A204.1 (cell line): ENCODE measurements at regions not wholly inside any gene's neighbourhood (a gene's known extent, or its start where the extent isn't known, plus 50 kb on each side); places are given as distances from the start of the nearest gene placed in this dataset.
"Not testable (repeated sequence)": the region's sequence is repeated elsewhere in the genome, so short reads cannot be mapped to it uniquely, and the experiment has no call there.

ENCODE experiments used
- FAIRE-seq: peaks from 2 replicates; lab custom pipeline; 2012; peaks lifted over from hg19 to GRCh38; lab: Jason Lieb, UNC

DNA sequence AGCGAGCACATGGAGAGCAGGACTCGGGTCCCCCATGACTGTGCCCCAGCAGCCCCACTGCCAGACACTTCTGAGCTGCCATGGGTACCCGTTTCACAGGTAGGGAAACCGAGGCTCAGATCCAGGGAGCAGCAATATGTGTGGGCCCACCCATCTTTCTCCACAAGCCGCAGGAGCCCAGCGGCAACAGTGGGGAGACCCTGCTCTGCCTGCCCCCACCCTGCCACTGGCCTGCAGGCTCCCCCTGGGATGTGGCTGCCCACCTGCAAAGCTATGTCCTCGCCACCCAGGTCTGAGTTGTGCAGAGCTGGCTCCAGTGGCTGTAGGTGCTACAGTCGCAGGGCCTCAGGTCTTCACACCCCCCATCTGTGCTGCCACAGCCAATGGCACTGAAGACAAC is 50.6 kb upstream of the C1QTNF9B start:
- no peak for FAIRE-seq

DNA sequence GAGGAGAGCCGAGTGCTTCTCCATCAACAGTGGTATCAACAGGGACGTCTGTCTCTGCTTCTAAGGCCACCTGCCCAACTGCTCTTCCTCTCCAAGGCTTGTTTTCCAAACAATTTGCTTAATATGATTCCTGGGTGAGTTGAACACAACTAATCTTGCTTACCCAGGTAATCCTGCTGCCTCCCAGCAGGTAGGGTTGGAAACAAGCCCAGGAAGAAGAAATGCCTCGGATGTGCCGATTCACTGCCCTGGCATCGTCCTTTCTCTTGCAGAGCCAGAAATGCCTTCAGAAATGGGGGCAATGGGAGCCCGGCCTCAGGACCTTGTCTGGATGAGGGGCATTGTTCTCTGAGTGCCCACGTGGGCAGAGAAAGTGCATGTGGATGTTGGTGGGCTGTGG is 51.9 kb upstream of the C1QTNF9B start:
- no peak for FAIRE-seq

DNA sequence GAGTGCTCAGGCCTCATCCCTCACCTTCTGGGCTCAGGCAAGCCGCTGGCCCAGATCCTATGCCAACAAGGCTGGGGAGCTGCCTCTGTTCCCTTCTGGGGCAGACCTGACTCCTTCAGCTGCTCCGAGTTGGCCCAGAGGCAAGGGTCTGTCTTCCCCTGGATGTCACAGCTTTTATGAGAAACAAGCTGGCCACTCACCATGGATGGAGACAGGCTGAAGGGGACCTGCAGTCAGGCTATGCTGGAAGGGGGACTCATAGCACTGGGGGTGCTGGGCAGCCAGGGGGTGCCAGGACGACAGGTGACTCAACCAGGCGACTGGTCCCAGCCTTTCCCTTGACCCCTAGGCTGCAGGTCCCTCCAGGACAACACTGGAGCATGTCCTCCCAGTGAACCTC is 52.4 kb upstream of the C1QTNF9B start:
- no peak for FAIRE-seq

DNA sequence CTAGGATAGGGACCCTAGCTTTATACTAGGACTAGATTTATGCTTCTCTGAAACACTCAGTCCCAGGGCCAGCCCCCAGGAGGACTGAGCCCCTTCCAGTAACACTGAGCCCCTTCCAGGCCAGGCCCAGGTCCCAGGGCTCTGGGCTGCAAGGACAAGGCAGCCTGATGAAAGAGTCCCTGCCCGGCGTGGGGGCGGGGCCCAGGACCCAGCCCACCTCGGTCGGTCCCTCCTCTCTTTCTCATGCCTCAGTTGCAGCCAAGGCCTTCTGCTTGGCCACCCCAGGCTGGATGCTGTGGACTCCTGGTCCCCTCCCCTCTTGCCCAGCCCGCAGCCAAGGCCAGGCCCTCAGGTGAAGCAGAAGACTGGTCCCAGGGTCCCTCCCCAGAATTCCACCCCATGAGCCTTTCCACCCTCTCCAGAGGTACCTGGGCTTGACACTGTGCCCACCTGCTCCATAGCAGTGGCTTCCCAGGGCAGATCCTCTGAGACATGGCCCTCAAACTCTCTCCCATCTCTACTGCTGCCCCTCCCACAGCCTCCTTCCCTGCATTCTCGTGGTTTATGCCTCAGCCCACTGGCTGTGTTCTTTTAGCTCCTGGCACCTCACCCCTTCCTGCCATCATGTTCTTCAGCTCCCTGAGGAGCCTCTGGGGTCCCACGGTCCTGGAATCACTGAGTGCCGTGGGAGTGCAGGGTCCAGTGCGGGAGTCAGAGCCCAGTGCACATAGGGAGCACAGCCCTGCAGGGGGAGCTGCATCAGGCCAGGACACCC is 53.6 kb upstream of the C1QTNF9B start:
- no peak for FAIRE-seq

DNA sequence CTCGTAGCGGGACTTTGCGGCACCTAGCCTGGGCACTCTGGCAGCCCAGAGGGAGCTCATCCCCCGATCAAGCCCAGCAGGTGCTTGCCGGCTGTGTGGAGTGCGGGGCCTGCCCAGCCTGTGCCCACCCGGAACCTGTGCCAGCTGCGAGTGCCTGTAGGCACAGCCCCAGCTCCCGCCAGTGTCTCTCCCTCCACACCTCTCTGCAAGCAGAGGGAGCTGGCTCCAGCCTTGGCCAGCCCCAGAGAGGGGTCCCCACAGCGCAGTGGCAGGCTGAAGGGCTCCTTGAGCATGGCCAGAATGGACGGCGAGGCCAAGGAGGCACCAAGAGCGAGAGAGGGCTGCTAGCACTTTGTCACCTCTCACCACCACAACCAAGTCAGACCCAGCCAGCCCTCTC is 55.5 kb upstream of the C1QTNF9B start:
- no peak for FAIRE-seq

DNA sequence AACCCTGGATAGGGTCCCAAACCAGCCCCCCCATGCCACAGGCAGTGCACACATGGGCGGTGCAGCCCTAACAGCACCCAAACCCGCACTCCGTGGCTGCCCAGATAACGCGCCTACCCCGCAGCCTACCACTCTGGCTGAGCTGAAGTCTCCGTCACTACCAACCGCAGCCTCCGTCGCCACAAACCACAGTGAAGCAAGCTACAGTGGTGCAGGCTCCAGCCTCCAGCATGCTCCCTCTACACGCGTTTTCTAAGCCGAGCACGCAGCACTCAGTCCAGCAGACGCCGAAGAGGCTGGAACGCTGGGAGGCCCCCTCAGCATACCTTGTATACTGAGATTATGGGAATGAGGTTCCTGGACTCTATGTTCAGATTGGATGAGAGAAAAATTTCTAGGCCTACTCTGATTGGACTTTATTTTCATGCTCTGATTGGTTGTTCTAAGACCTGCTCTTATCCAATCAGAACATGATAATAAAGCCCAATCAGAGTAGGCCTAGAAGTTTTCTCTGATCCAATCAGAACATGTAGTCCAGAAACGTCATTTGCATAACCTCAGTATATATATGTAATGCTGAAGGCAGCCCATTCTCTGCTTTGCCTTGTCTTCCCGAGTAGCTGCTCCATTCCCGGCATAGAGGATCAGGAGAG is 56.7 kb upstream of the C1QTNF9B start:
- no peak for FAIRE-seq

DNA sequence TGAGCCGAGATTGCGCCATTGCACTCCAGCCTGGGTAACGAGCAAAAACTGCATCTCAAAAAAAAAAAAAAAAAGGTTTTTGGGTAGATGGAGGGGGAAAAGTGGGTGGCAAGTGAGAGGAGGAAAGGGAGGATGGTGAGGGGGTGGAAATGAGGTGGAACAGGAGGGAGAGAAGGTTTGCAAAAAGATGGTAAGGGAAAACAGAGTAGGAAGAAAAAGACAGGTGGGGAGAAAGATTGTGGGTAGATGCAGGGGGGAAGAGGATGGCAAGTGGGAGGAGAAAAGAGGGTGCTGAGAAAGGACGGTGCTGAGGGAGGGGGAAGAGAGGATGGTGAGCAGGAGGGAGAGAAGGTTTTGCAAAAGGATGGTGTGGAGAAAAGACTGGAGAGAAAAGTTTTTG is 57.8 kb upstream of the C1QTNF9B start:
- no peak for FAIRE-seq

DNA sequence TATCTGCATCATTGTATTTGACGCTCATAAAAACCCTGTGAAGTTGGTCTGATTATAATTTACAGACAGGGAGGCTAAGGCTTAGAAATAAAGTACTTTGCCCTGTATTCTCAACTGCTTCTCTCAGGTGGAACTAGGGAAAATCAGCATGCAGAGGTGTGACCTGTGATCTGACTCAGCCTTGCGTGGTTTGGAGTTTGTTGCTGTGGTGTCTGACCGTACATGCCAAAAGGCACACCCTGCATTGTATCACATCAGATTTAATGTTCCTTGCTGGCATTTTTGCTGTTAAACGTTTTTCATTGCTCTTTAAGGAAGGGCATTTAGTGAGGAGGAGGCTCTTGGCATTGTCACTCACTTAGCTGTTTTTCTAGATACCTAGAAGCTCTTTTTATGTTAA is 58.8 kb upstream of the C1QTNF9B start:
- FAIRE-seq, result no peak

DNA sequence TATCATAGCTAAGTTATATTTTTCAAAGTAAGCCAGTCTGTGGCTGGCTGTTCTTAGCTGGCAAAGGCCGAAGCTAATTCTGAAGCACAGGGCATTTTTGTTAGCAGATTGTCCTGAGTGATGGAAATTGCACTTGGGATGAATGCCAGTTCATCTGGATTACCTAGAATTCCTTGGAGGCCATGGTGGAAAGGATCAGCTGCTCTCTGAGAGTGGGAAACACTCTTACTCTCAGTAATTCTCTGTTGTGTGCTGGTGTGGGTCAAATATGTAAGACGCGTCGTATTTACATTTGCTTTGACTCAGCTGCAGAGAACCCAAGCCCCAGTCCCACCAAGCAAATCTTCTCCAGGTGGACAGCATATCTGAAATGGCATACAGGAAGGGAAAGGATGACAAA is 60.7 kb upstream of the C1QTNF9B start:
- FAIRE-seq, result no peak

DNA sequence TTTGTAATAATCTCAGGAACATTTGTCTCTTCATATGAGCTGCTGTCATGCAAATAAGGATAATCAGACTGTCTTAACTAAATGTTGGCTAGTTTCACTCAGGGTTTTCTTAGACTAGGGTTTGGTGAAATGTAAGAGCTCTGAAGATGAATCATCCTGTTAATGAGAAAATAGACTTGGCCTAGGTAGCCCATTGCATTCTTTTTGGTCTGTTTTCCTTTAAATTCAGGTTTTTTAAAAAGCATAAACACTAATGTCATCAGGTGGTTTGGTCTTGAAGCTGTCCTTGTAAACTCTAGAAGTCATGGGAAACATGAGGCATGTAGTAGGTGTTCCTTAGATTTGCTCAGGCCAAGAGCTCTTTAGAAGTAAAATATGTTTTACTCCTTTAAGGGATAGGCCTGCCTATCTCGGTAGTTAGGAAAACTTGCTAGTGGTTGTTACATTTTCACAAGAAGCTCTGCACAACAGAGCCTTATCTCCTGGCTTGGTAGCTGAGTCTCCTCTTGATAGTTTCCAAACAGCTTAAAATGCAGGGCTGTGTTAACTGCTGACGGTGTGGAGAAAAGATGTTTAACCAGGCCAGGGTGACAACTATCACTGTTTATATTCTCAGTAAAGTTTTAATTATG is 62.0 kb upstream of the C1QTNF9B start:
- FAIRE-seq, result no peak

DNA sequence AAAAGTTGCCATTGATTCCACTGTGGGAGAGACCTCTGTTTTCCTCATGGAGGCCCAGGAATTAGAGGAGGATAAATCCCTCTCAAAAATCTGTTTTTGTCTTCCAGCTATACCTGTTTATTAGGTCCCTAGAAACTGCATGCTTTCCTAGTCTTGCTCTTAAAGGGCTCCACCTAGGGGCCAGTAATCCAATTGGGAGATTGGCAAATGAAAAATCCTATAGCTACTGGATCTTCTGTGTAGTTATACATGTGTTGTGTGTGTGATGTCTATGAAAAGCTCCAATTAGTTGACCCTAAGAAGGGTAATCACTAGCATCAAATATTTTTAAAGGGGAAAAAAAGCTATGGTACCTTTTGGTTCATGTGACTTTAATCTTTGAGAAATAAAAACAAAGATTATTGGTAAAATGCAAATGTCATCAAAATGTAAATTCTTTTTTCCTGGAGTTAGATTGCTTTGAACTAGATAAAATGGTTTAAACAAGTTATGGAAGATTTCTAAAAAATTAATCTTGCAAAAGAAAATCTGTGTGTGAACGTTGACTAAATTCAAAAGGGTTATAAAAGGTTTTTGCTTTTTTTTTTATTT is 63.4 kb upstream of the C1QTNF9B start:
- FAIRE-seq, result peak; percentile 78

DNA sequence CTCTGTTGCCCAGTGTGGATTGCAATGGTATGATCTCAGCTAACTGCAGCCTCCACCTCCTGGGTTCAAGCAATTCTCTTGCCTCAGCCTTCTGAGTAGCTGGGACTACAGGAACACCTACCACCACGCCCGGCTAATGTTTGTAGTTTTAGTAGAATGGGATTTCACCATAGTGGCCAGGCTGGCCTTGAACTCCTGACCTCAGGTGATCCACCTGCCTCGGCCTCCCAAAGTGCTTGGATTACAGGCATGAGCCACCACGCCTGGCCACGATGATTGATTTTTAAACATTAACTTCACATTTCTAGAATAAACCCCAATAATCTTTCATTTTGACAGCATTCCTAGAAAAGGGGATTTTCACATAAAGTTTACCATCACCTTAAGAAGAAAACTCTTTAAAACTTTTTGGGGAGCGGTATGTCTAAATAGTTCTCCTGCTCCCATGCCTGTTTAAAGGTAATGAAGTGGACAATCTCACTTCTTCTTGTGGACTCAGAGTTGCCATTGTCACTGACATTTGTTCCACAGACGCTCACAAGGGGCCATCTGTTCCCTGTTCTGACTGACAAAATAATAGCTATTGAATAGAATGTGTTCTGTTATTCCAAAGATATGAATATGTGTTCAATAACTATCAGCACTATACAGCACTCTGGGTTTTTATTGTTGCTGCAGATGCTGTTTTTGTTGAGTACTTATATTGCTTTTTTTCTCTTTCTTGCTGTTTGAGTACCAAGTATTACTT is 66.1 kb upstream of the C1QTNF9B start:
- FAIRE-seq, result no peak

DNA sequence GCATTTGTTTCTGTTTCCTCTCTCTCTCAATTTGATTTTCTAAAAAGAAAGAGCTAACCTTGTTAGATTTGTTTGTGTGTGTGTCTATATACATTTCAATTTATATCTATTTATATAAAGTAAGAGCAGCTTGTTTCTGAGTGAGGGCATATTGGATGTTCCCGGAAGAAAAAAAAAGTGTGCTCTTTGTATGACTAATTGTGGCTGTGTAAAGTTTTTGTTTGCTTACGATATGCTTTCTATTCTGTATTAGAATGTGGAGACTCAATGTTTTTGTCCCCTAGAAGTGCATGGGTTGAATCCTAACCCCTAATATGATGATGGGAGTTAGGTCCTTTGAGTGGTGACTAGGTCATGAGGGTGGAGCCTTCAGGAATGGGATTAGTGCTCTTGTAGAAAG is 66.6 kb upstream of the C1QTNF9B start:
- no peak for FAIRE-seq

DNA sequence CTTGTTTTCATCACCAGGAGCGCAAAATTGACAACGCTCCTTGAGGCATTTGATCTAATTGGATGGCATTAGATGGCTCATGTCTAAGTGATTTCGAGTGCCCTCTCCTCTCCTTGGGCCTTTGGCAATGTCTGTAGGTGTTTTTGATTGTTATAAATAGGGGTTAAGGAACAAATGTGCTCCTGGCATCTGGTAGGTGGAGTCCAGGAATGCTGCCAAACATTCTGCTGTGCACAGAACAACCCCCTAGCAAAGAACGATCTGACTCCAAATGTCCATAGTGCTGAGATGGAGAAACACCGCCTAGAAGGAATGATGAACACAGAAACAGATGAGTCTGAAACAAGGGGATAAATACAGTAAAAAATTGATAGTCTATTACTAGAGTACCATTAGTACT is 68.0 kb upstream of the C1QTNF9B start:
- FAIRE-seq, result no peak

DNA sequence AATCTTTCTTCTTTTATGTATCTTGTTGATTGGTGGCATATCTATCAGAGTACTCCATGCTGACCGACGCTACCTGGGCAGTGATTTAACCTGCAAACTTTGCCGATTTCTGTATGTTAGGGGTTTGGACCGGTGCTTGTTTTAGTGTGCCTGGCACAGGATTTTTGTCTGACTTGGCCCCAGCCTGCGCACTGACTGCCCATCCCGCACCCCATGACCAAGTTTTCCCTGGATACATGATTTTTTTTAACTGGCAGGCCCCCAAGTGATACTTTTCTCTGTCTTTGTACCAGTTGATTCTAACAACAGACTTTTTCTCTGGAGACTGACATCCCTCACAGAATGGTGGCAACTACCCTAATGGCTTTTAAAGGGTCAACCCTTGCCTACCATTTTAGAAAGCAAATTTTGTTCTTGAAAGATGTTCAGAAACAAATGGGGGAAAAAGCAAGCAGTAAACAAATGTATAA is 69.0 kb upstream of the C1QTNF9B start:
- no peak for FAIRE-seq

DNA sequence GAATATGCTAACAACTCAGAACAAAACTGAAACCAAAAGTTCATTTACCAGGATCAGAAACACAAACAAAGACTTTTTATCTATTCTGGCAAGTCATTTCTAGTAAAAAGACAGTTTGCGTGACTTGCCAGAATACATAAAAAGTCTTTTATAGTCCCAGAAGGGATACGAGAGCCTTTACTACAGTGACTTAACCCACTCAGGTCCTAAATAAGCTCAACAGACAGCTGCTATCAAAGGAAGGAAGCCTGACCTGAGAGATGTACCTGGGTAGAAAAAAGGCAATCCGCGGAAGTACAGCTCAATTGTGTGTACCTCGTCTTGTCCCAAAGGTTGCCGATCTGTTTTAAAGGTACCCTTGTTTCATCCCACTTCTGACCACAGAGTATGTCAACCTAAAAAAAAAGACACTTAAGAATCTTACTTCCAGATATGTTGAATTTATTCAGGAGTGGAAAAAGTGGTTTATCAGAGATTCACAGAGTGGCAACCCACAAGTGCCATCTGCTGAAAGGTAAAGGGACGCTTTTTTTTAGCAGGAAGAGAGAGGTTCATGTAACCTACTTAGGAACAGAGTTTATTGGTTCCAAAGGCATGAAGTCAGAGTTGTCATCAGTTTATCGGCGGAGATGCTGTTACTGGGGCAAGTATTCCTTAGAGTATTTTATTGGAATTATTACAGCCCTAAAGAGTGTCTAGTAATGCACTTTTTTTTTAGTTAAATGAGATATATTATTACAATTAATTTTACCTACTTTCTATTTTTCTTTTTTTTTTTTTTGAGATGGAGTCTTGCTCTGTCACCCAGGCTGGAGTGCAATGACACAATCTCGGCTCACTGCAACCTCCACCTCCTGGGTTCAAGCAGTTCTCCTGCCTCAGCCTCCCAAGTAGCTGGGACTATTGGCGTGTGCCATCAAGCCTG is 69.7 kb upstream of the C1QTNF9B start:
- FAIRE-seq, result no peak

DNA sequence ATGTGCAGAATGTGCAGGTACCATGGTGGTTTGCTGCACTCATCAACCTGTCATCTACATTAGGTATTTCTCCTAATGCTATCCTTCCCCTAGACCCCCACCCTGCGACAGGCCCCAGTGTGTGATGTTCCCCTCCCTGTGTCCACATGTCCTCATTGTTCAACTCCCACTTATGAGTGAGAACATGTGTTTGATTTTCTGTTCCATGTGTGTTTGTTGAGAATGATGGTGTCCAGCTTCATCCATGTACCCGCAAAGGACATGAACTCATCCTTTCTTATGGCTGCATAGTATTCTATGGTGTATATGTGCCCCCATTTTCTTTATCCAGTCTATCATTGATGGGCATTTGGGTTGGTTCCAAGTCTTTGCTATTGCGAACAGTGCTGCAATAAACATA is 70.5 kb upstream of the C1QTNF9B start:
- FAIRE-seq, result not testable (repeated sequence)

DNA sequence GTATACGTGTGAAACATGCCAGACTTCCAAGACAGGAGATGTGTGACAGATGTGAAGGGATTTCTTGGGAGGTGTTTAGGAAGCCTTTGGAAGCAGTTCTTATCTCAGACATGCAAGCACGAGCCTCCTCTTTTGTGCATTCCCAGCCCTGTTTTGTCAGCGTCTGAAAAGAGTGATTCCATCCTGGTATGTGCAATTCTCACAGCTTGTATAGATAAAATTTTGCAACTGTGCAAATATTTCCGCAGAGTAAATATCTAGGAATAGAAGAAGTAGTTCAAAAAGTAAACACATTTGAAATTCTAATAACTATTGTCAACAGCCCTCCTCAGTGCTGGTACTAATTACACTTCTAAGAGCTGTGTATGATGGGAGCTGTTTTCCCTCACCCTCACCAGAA is 72.3 kb upstream of the C1QTNF9B start:
- FAIRE-seq, result no peak

DNA sequence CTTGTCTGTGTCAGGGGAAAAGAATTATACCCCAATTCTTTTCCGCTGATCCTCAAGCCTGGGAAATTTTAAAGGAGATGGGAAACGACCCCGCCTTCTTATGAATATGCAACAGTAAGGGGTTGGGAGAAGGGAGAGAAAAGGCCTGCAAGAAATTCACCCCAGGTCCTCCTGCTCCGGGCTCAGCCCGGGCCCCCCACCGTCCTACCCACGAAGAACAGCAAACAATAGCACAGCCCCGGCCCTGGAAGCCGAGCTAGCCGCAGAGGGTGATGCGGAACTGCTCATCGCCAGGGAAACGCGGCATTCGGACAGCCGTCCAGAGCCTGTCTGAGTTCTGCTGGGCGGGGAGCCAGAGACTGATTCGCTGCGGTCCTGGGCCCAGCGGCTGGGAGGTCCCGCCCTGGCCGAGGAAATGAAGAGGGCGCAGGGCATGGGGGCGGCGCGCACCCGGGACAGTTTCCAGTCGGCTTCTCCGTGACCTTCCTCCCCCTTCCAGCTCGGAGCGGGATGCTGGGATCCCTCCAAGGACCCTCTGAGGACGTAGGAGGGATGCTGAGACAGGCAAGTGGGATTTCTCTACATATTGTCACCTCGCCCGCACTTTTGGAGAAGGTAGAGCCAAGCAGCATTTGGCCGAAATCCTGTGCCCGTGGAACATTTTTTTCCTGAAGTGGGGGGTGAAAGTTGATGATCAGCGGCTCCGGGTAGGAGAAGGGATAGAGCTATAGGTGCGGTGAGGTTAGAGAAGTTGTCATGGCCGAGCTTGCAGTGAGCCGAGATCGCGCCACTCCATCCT is 82.3 kb upstream of the C1QTNF9B start:
- FAIRE-seq, result no peak

DNA sequence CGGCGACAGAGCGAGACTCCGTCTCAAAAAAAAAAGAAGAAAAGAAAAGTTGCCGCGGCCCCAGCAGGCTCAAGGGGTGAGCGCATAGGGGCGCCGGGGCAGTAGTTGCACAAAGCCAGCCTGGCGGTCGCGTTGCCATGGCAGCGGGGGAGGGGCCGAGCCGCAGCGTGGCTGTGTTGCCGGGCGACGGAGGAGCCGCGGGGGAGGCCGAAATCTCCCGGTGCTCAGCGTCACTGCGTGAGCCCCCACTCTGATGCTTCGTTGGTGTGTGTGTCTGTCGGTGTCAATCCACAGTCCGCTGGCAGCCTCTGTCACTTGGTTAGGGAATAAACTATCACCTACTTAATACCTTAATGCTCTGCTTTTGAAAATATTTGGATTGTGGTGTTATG is 82.9 kb upstream of the C1QTNF9B start:
- no peak for FAIRE-seq

DNA sequence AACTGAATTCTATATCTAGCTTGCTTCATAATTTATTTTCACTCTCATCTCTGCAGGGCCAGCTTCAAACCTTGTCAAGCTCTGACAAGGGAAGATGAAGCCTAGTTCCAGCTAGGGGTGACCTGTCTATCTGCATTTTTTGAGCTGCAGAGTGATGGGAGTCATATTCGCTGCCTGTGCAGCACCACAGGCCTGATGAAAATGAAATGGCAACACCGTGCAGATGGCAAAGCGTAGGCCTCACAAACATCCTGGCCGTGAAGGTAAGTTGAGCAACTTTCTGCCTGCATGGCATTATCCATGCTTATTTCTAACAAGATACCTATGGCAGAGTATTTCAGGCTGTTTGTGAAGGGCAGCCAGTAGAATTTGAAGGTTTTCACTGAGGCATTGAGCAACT is 86.4 kb upstream of the C1QTNF9B start:
- no peak for FAIRE-seq
